Esophagus muscularis mucosa (tissue), 3 donors: ENCODE measurements at regions not wholly inside any gene's neighbourhood (a gene's known extent, or its start where the extent isn't known, plus 50 kb on each side); places are given as distances from the start of the nearest gene placed in this dataset.

ENCODE experiments used
- CTCF ChIP-seq, 3 experiments: fragments of 200-600 bp in 2 of 3; fragments of 450-650 bp in 1 of 3; sonication (generic) in 2 of 3; IDR thresholded peaks; one replicate each; pipeline ENCODE4 v1.5.1; 2017 to 2019; ENCODE audit warnings: antibody characterized with exemption in 3 of 3, mild to moderate bottlenecking in 2 of 3, moderate library complexity in 1 of 3
- POLR2A ChIP-seq: fragments of 450-650 bp; IDR thresholded peaks from one replicate; pipeline ENCODE4 v1.6.1; 2017; ENCODE audit warnings: antibody characterized with exemption, moderate library complexity, mild to moderate bottlenecking, low read depth
- POLR2AphosphoS5 ChIP-seq, 2 donors: sonication (generic); formaldehyde crosslinking; IDR thresholded peaks; one replicate each; pipeline ENCODE4 v1.6.1; 2017; ENCODE audit warnings: antibody characterized with exemption in 2 of 2

GRCh38 chr4:87718217-87718835, 68.2 kb downstream of the DMP1 start:
- TF ChIP-seq POLR2A (no peak), CTCF (IDR thresholded peaks at IDR 0.05) (no peak), POLR2AphosphoS5 (IDR thresholded peaks at IDR 0.05) (no peak)
